ENCODE measurements at regions not wholly inside any gene's neighbourhood (a gene's known extent, or its start where the extent isn't known, plus 50 kb on each side); places are given as distances from the start of the nearest gene placed in this dataset.

DNA sequence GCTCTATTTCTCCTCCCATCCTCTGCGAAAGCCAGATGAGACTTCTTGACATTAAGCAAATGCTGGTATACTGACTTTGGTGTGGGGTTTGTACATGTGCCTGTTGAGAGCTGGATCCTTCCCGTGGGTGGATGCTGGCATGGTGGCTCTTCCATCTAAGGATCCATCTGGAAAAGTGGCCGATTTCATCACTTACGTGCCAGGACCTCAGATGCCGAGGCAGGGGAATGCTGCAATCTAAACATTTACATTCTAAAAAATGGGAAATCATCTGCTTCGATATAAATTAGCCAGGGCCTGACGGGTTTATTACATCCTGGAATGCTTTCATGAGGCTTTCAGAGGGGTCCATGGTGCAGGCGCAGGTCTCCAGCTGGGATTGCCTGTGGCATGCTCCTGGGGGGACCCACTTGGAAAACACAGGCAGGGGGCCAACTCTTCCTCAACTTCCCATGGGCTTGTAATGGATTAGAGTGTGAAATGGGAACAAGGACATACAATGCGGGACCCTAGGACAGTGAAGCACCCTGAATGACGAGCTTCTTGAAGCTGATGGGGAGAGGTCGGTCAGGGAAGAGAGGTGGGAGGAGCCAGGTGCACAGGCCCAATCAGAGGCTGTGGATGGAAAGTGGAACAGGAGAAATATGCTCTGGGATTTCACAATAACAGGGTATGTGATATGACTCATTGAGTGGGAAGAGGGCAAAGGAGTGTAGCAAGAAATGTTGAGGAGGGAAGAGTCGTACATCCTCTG, 105.5 kb upstream of the PITX1 start:
- Histone ChIP-seq H3K27me3 (no peaks in the 10 kb centered on the region), H3K27ac (peak overlapping the region; percentile 91 to 96 (median 95)), H3K9me3 (no peaks in the 10 kb centered on the region), H3K4me3 (peak overlapping the region in 1 of 4 donors; percentile 21), H3K36me3 (no peaks in the 10 kb centered on the region), H3K4me1 (peaks cover 58 to 90% (median 72%) of the 10 kb centered on the region in 3 donors)
- DNase-seq: no peak
- peak in 2 of 4 donors; percentile 44 to 45 for TF ChIP-seq POLR2A (IDR thresholded peaks at IDR 0.05)
- TF ChIP-seq, protein P1, sequence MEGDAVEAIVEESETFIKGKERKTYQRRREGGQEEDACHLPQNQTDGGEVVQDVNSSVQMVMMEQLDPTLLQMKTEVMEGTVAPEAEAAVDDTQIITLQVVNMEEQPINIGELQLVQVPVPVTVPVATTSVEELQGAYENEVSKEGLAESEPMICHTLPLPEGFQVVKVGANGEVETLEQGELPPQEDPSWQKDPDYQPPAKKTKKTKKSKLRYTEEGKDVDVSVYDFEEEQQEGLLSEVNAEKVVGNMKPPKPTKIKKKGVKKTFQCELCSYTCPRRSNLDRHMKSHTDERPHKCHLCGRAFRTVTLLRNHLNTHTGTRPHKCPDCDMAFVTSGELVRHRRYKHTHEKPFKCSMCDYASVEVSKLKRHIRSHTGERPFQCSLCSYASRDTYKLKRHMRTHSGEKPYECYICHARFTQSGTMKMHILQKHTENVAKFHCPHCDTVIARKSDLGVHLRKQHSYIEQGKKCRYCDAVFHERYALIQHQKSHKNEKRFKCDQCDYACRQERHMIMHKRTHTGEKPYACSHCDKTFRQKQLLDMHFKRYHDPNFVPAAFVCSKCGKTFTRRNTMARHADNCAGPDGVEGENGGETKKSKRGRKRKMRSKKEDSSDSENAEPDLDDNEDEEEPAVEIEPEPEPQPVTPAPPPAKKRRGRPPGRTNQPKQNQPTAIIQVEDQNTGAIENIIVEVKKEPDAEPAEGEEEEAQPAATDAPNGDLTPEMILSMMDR (IDR thresholded peaks at IDR 0.05): no peak
- WGBS, 2 donors: 47 to 57% methylated on average over 12 of the region's 12 CpGs
- intact Hi-C loops (cut with DNase I): loop anchor here (5.0 to 10.0 kb wide), 2 partner anchors 48 to 105 kb away; partner anchors contain the start of gene PITX1

- intact Hi-C loops (cut with DNase I): loop anchor here (10.0 kb wide), 1 partner anchor 103 kb away; the partner anchor contains the start of gene PITX1
- peak overlapping the region; percentile 91 to 96 (median 95) for H3K27ac ChIP-seq
These were observed 104.3 kb upstream of the PITX1 start for GRCh38 chr5:135138116-135138850.

GRCh38 chr5:135137146-135137915, 103.3 kb upstream of the PITX1 start:
- Histone ChIP-seq H3K4me3 (no peak overlapping the region), H3K9me3 (no peaks in the 10 kb centered on the region), H3K4me1 (peaks cover 65 to 99% (median 72%) of the 10 kb centered on the region in 3 donors), H3K27me3 (no peaks in the 10 kb centered on the region), H3K27ac (peak overlapping the region; percentile 91 to 96 (median 95)), H3K36me3 (no peaks in the 10 kb centered on the region)
- TF ChIP-seq, protein P1 (IDR thresholded peaks at IDR 0.05): no peak
- no peak for TF ChIP-seq POLR2A (IDR thresholded peaks at IDR 0.05)
- intact Hi-C loops (cut with DNase I): loop anchor here (10.0 kb wide), 1 partner anchor 103 kb away; the partner anchor contains the start of gene PITX1
- no peak for DNase-seq
- 89 to 90% methylated on average over 9 to 11 of the region's 13 CpGs for WGBS, 2 donors

More at GRCh38 chr5:135138116-135138850, 104.3 kb upstream of the PITX1 start:
- H3K4me1 ChIP-seq: peaks cover 62 to 99% (median 74%) of the 10 kb centered on the region in 3 donors
- no peaks in the 10 kb centered on the region for H3K9me3 ChIP-seq
- DNase-seq: no peak
- WGBS, 2 donors: 20 to 45% methylated on average over 2 to 4 of the region's 4 CpGs
- H3K4me3 ChIP-seq: no peak overlapping the region
- no peaks in the 10 kb centered on the region for H3K27me3 ChIP-seq
- H3K36me3 ChIP-seq: no peaks in the 10 kb centered on the region
- TF ChIP-seq, protein P1 (IDR thresholded peaks at IDR 0.05): no peak
- no peak for TF ChIP-seq POLR2A (IDR thresholded peaks at IDR 0.05)

GRCh38 chr5:135136546-135136945, 102.5 kb upstream of the PITX1 start:
- H3K36me3 ChIP-seq: no peaks in the 10 kb centered on the region
- H3K27ac ChIP-seq: peak overlapping the region; percentile 84 to 96 (median 93)
- no peaks in the 10 kb centered on the region for H3K9me3 ChIP-seq
- intact Hi-C loops (cut with DNase I): loop anchor here (10.0 kb wide), 1 partner anchor 102 kb away; the partner anchor contains the start of gene PITX1
- no peak for TF ChIP-seq POLR2A (IDR thresholded peaks at IDR 0.05)
- TF ChIP-seq, protein P1 (IDR thresholded peaks at IDR 0.05): no peak
- peaks cover 71 to 99% (median 73%) of the 10 kb centered on the region in 3 donors for H3K4me1 ChIP-seq
- H3K4me3 ChIP-seq: no peak overlapping the region
- no peaks in the 10 kb centered on the region for H3K27me3 ChIP-seq
- DNase-seq: no peak
- WGBS, 2 donors: 69 to 75% methylated on average over 2 of the region's 2 CpGs

Measured in esophagus squamous epithelium (tissue), 5 donors.